Suprapubic skin (tissue), 4 donors: ENCODE measurements at regions not wholly inside any gene's neighbourhood (a gene's known extent, or its start where the extent isn't known, plus 50 kb on each side); places are given as distances from the start of the nearest gene placed in this dataset.

ENCODE experiments used
- CTCF ChIP-seq, 2 donors: fragments of 200-600 bp in 1 of 2; fragments of 450-650 bp in 1 of 2; sonication (generic) in 1 of 2; IDR thresholded peaks; one replicate each; pipeline ENCODE4 v1.5.1; 2016 to 2019; ENCODE audit warnings: antibody characterized with exemption in 2 of 2, mild to moderate bottlenecking in 1 of 2, moderate library complexity in 1 of 2
- POLR2A ChIP-seq, 2 donors: fragments of 450-650 bp; IDR thresholded peaks; one replicate each; pipeline ENCODE4 v1.6.1; 2017; ENCODE audit warnings: antibody characterized with exemption in 2 of 2, mild to moderate bottlenecking in 2 of 2, moderate library complexity in 2 of 2
- POLR2AphosphoS5 ChIP-seq, 3 donors: sonication (generic); formaldehyde crosslinking; IDR thresholded peaks; one replicate each; pipeline ENCODE4 v1.6.1; 2017; ENCODE audit warnings: antibody characterized with exemption in 3 of 3

GRCh38 chr13:97072297-97072696 lies 78.0 kb upstream of the OXGR1 start:
- no peak for TF ChIP-seq POLR2AphosphoS5 (IDR thresholded peaks at IDR 0.05)
- no peak for TF ChIP-seq POLR2A (IDR thresholded peaks at IDR 0.05)
- no peak for TF ChIP-seq CTCF (IDR thresholded peaks at IDR 0.05)
